ENCODE measurements at regions not wholly inside any gene's neighbourhood (a gene's known extent, or its start where the extent isn't known, plus 50 kb on each side); places are given as distances from the start of the nearest gene placed in this dataset.

DNA sequence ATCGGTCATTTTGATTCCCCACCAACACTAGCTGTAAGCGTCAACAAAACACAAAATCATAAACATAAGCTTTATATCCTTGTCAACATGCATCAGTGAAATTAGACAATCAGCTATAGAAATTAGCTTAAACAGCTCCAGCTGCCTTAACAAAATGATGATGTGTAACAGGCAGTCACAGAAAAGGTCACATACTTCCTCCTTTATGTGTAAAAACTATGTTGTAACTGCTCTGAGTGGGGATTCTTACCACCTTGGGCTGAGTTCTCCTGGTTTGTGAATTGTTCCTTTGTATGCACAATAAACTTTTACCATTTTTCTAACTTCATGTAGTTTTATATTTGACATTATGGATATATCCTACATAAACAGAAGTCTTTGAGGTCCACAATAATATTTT, 73.9 kb upstream of the MAP9 start:
- TF ChIP-seq, protein P1, sequence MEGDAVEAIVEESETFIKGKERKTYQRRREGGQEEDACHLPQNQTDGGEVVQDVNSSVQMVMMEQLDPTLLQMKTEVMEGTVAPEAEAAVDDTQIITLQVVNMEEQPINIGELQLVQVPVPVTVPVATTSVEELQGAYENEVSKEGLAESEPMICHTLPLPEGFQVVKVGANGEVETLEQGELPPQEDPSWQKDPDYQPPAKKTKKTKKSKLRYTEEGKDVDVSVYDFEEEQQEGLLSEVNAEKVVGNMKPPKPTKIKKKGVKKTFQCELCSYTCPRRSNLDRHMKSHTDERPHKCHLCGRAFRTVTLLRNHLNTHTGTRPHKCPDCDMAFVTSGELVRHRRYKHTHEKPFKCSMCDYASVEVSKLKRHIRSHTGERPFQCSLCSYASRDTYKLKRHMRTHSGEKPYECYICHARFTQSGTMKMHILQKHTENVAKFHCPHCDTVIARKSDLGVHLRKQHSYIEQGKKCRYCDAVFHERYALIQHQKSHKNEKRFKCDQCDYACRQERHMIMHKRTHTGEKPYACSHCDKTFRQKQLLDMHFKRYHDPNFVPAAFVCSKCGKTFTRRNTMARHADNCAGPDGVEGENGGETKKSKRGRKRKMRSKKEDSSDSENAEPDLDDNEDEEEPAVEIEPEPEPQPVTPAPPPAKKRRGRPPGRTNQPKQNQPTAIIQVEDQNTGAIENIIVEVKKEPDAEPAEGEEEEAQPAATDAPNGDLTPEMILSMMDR (IDR thresholded peaks at IDR 0.05) = no peak
- no peak for TF ChIP-seq POLR2A (IDR thresholded peaks at IDR 0.05)
